ENCODE measurements at regions not wholly inside any gene's neighbourhood (a gene's known extent, or its start where the extent isn't known, plus 50 kb on each side); places are given as distances from the start of the nearest gene placed in this dataset.

DNA sequence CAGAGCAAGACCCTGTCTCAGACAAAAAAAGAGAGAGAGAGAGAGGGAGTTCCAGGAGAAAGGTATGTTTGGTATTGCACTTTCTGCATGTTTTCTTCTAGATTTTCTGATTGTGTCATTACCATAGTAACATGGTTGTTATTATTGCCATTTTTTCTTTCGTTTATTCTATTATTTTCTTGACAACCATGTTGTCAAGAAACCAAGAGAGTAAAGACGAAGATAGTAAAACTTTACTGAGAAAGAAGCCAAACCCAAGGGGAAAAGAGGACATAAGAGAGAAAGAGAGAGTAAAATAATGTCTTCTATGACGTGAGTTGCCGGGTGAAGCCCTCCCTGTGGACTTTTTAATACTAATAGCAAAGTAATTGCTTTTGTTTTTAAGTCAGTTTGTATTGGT, 1186.0 kb upstream of the SEL1L start:
- no peak for TF ChIP-seq EZH2 (IDR thresholded peaks at IDR 0.05)
- TF ChIP-seq POLR2AphosphoS5 (IDR thresholded peaks at IDR 0.05; ENCODE audit: borderline replicate concordance, low read depth, low read length) = no peak
